HG02870 (cell line): ENCODE measurements at regions not wholly inside any gene's neighbourhood (a gene's known extent, or its start where the extent isn't known, plus 50 kb on each side); places are given as distances from the start of the nearest gene placed in this dataset.

Source experiments
- ATAC-seq: cut with Tn5 transposase; IDR thresholded peaks from one replicate; pipeline ENCODE4 v1.9.1; 2021; ENCODE audit warnings: mild to moderate bottlenecking, moderate library complexity; ENCODE audit not compliant: unreplicated experiment

GRCh38 chr9:26334706-26335105 is 557.9 kb downstream of the CAAP1 start:
- ATAC-seq, result no peak

DNA sequence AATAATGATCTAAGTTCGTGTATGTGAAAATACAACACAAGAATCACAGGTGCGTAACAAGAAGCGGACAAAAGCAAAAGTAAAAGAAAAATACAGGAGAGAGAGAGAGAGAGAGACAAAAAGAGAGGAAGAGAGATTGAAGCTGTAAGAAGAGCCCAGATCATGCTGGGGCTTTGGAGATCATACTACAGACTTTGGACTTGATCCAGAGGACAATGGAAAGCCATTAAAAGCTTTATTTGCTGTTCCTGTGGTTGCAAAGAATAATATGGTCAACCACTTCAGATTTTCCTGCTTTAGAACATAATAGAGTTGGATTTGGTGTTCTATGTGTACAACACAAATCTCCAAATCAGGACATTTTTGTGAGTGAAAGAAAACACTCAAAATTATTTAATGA is 561.4 kb downstream of the CAAP1 start:
- ATAC-seq, result no peak

DNA sequence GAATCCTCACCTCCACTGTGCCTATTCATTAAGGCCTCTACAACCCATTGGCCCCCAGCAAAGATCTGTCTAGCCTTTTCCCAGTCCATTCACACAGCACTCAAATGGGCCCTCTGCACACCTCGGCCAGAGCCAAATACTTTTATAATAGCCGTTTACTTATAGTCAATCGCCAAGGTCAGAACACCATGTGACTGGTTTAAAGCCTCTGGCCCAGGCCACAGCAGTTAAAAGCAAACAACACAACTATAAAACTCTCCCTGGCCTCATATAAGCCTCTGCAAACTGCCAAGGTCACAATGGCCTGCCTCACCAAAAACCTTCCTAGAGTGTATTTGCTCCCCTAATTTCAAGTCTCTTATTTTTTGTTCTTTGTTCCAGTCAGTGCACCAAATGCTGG is 562.6 kb downstream of the CAAP1 start:
- no peak for ATAC-seq

- ATAC-seq, result peak; percentile 66
These were observed 566.0 kb downstream of the CAAP1 start for GRCh38 chr9:26326563-26326962.

GRCh38 chr9:26325444-26325829 is 567.2 kb downstream of the CAAP1 start:
- ATAC-seq, result no peak

DNA sequence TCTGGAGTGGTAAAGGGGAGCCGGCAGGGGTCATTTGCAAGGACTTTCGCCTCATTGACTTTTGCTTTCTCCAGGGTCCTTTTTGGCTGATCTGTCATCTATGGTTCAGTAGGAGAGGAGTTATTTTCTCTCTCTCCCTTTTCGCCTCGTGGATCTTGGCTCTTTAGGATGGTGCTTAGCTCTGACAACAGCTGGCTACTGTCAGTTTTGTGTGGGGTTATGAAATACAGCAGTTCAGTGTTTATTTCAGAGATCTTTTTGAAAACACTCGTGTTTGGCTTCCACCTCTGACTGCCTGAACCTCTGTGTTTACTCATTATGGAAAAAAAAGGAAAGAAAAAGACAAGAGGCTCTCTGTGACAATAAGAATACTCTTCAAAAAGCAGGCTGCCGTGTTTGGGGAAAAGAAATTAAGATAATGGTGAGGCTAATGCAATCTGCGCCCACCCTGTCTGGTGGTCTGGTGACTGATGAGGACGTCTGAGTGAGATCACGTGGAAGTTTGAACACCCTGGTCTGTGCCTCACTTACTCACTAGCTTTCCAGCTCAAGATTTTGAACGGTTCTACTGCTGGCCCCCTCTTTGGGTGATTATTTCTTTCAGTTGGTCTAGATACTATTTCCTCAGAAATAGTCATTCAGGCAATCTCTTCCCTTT is 567.7 kb downstream of the CAAP1 start:
- ATAC-seq, result no peak

- no peak for ATAC-seq
These were observed 570.7 kb downstream of the CAAP1 start for GRCh38 chr9:26321935-26322334.

DNA sequence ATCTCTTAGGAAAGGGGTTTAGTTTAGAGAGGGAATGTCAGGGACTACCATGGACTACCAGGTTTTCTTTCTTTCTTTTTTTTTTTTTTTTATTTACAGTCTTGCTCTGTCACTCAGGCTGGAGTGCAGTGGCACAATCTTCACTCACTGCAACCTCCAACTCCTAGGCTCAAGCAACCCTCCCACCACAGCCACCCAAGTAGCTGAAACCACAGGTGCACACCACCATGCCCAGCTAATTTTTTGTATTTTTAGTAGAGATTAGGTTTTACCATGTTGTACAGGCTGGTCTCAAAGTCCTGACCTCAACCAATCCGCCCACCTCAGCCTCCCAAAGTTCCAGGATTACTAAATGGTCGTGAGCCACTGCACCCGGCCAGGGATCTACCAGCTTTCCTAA is 572.7 kb downstream of the CAAP1 start:
- ATAC-seq, result no peak

DNA sequence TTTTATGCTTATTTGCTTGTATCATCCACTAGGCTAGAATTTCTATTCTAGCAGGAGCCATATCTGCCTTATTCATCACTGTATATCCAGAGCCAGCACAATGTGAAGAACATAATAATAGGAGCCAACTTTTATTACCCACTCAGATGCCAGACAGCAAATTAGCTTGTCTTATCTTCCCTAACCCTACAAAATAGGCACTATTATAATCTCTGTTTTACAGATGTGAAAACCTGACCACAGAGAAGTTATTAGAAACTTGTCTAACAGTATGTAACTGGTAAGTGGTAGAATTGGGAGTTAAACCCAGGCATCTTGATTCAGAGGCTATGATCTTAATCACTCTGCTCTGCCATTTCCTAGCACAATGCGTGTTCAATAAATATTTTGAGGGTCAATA is 579.5 kb downstream of the CAAP1 start:
- ATAC-seq, result no peak

DNA sequence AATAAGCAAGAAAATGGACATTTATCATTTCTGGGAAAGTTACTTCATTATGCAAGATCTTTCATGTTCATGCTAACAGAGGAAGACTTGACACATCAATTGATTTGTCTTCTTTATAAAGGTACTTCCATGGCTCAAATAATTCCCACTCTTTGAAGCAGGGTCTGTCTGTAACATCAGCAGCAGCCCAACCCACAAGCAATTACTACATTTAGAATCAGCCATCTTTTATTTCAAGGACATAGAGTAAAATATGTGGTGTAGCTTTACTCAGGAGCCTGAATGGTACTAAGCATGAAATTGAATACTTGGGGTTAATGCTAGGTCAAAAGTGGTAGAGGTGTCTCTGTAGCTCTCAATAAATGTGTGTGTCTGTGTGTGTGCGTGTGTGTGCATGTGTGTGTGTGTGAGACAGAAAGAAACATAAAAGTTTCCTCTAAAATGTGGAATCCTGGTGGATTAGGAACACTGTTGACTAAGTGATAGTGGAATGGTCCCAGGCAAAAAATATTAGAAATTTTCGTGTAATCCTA is 581.1 kb downstream of the CAAP1 start:
- ATAC-seq, result no peak

DNA sequence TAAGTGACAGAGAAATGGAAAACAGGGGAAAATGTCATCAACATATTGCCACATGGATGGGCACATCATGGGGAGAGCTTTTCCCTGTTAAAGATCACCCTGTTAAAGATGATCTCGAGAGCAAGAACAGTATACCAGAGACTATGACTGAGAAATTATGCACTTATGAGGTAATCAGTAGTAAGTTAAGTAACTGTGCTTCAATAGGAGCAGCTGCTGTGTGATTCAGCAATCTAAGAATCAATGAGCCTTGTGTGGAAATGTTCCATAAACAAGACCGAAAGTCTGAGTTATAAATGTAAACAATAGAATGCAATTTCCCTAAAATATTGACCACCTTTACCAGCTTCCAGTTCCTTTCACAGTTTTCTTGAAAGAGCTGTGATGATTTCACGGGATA is 582.3 kb downstream of the CAAP1 start:
- no peak for ATAC-seq

- ATAC-seq, result no peak
These were observed 584.3 kb downstream of the CAAP1 start for GRCh38 chr9:26308328-26308727.

DNA sequence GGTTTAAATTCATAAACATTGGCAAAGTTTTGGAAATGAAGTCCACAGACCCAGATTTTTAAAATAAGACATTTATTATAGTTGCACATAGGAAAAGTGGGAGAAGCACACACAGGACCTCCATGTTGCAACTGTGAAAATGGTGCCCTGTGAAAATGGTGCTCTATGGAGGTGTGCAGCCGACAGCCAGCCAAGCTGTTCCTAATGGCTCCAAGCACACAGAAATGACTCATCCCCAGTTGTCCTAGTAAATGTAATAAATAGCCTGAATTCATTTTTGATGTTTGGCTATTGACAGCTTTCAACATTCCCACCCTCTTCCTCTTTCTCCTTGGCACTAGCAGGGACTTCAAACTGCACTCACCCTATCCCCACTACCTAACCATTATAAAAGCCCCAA is 590.9 kb downstream of the CAAP1 start:
- no peak for ATAC-seq

GRCh38 chr9:26301046-26301445 is 591.6 kb downstream of the CAAP1 start:
- ATAC-seq, result no peak

DNA sequence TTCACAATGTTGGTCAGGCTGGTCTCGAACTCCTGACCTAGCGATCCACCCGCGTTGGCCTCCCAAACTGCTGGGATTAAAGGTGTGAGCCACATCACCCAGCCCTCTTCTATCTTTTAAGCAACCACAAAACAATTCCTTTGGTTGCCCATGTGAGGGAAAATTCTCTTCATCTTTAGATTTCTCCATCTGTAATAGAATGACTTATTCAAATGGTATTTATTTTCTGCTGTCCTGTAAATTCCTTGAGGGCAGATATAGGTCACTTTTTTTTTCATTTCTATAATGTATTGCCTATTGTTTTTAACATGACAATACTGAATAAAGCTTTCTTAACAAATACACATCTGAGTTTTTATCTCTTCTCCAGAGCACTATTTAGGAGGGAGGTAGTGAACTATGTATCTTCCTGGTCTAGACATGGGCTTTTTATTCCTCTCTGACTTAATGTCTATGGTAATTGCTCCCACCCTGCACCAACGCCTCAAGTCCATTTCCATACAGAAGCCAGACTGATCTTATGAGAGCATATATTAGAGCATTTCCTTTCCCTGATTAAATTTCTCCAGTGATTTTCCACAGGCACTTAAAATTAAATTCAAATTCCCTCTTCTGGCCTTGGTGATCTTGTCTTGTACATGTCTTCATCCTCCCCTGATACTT is 595.6 kb downstream of the CAAP1 start:
- ATAC-seq, result no peak

- no peak for ATAC-seq
These were observed 599.7 kb downstream of the CAAP1 start for GRCh38 chr9:26292943-26293342.

- ATAC-seq, result no peak
These were observed 593.4 kb upstream of the TUSC1 start for GRCh38 chr9:26271495-26272122.

GRCh38 chr9:26266146-26266793 is 588.0 kb upstream of the TUSC1 start:
- no peak for ATAC-seq

GRCh38 chr9:26264709-26265601 is 586.7 kb upstream of the TUSC1 start:
- ATAC-seq, result no peak

DNA sequence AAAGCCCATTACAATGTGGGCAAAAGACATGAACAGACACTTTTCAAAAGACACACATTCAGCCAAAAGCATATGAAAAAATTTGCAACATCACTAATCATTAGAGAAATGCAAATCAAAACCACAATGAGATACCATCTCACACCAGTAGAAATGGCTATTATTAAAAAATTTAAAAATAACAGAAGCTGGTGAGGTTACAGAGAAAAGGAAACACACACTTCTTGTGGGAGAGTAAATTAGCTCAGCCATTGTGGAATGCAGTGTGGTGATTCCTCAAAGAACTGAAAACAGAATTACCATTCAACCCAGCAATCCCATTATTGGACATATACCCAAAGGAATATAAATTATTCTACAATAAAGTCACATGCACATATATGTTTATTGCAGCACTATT is 585.2 kb upstream of the TUSC1 start:
- no peak for ATAC-seq
